Activated CD8-positive, alpha-beta memory T cell treated with anti-CD3 and anti-CD28 coated beads, Interleukin-2, amount 10 ng/mL, durations not matched to agents 7 days and 5 days (primary cell): ENCODE measurements at regions not wholly inside any gene's neighbourhood (a gene's known extent, or its start where the extent isn't known, plus 50 kb on each side); places are given as distances from the start of the nearest gene placed in this dataset.
"Not testable (repeated sequence)": the region's sequence is repeated elsewhere in the genome, so short reads cannot be mapped to it uniquely, and the experiment has no call there.

Source experiments
- ATAC-seq: fragments of 150-1000 bp; cut with Tn5 transposase; one replicate; pipeline ENCODE4 v1.10.0; 2021; ENCODE audit warnings: moderate library complexity
- CTCF ChIA-PET: fragments of 350-600 bp; sonication (Branson Sonifier 250); formaldehyde crosslinking; loops from one replicate; lab custom pipeline; 2021; ENCODE audit warnings: antibody characterized with exemption; lab: Charles Lee
- DNase-seq: peaks from one replicate; pipeline ENCODE4 v3.0.0-alpha.2; 2020
- H3K27ac Mint-ChIP-seq: one replicate; pipeline ENCODE4 v1.8.0; 2021; ENCODE audit warnings: mild to moderate bottlenecking, mixed read lengths
- H3K27me3 Mint-ChIP-seq: one replicate; pipeline ENCODE4 v1.8.0; 2021; ENCODE audit warnings: mixed read lengths
- H3K36me3 Mint-ChIP-seq: one replicate; pipeline ENCODE4 v1.8.0; 2021; ENCODE audit warnings: mild to moderate bottlenecking, mixed read lengths
- H3K4me1 Mint-ChIP-seq: one replicate; pipeline ENCODE4 v1.8.0; 2021; ENCODE audit warnings: mixed read lengths
- H3K4me3 Mint-ChIP-seq: one replicate; pipeline ENCODE4 v1.8.0; 2021; ENCODE audit warnings: mild to moderate bottlenecking, moderate library complexity, mixed read lengths
- H3K9me3 Mint-ChIP-seq: one replicate; pipeline ENCODE4 v1.8.0; 2022; ENCODE audit warnings: low read depth, mixed read lengths

GRCh38 chr15:39511000-39511915, 69.6 kb upstream of the THBS1 start:
- Mint-ChIP-seq H3K4me1 (no peaks in the 10 kb centered on the region), H3K27ac (no peak overlapping the region), H3K27me3 (peaks cover 47% of the 10 kb centered on the region), H3K4me3 (no peak overlapping the region), H3K9me3 (peaks cover 3% of the 10 kb centered on the region), H3K36me3 (peaks cover 2% of the 10 kb centered on the region)
- CTCF ChIA-PET: no interaction called here
- ATAC-seq (no peak), DNase-seq (no peak)

- Mint-ChIP-seq H3K36me3 (peaks cover 2% of the 10 kb centered on the region), H3K4me1 (no peaks in the 10 kb centered on the region), H3K27me3 (peaks cover 50% of the 10 kb centered on the region), H3K4me3 (no peak overlapping the region), H3K27ac (no peak overlapping the region), H3K9me3 (peaks cover 3% of the 10 kb centered on the region)
- ATAC-seq (no peak), DNase-seq (no peak)
- CTCF ChIA-PET: no interaction called here
These were observed 69.0 kb upstream of the THBS1 start for GRCh38 chr15:39511916-39512260.

- Mint-ChIP-seq H3K4me1 (no peaks in the 10 kb centered on the region), H3K9me3 (peaks cover 3% of the 10 kb centered on the region), H3K27me3 (peaks cover 54% of the 10 kb centered on the region), H3K27ac (no peak overlapping the region), H3K4me3 (no peak overlapping the region), H3K36me3 (peaks cover 3% of the 10 kb centered on the region)
- ATAC-seq: no peak
- CTCF ChIA-PET: interaction anchor here (1.0 kb wide), 1 partner anchor 67 kb away, joined by 3 read pairs; no protein-coding TSS in a partner anchor
- no peak for DNase-seq
These were observed 68.2 kb upstream of the THBS1 start for GRCh38 chr15:39512643-39513042.

GRCh38 chr15:39513936-39514335, 66.9 kb upstream of the THBS1 start:
- no peak overlapping the region for H3K27ac Mint-ChIP-seq
- CTCF ChIA-PET: interaction anchor here (0.7 kb wide), 1 partner anchor 12 kb away, joined by 3 read pairs; no protein-coding TSS in a partner anchor
- no peak overlapping the region for H3K4me3 Mint-ChIP-seq
- ATAC-seq (no peak), DNase-seq (no peak)
- H3K27me3 Mint-ChIP-seq: peaks cover 65% of the 10 kb centered on the region
- peaks cover 3% of the 10 kb centered on the region for H3K9me3 Mint-ChIP-seq
- no peaks in the 10 kb centered on the region for H3K4me1 Mint-ChIP-seq
- H3K36me3 Mint-ChIP-seq: peaks cover 3% of the 10 kb centered on the region

GRCh38 chr15:39514933-39515332, 65.9 kb upstream of the THBS1 start:
- H3K9me3 Mint-ChIP-seq: peaks cover 3% of the 10 kb centered on the region
- H3K4me1 Mint-ChIP-seq: no peaks in the 10 kb centered on the region
- H3K36me3 Mint-ChIP-seq: peaks cover 3% of the 10 kb centered on the region
- ATAC-seq: no peak
- DNase-seq: no peak
- no peak overlapping the region for H3K4me3 Mint-ChIP-seq
- CTCF ChIA-PET: no interaction called here
- peaks cover 68% of the 10 kb centered on the region for H3K27me3 Mint-ChIP-seq
- H3K27ac Mint-ChIP-seq: no peak overlapping the region

GRCh38 chr15:39515765-39516164, 65.1 kb upstream of the THBS1 start:
- H3K27ac Mint-ChIP-seq: no peak overlapping the region
- DNase-seq (no peak), ATAC-seq (no peak)
- no peak overlapping the region for H3K4me3 Mint-ChIP-seq
- CTCF ChIA-PET: no interaction called here
- H3K9me3 Mint-ChIP-seq: peaks cover 3% of the 10 kb centered on the region
- H3K27me3 Mint-ChIP-seq: peaks cover 66% of the 10 kb centered on the region
- H3K36me3 Mint-ChIP-seq: peaks cover 3% of the 10 kb centered on the region
- H3K4me1 Mint-ChIP-seq: no peaks in the 10 kb centered on the region

GRCh38 chr15:39517122-39517855, 63.6 kb upstream of the THBS1 start:
- DNase-seq (no peak), ATAC-seq (no peak)
- Mint-ChIP-seq H3K27ac (no peak overlapping the region), H3K27me3 (peaks cover 59% of the 10 kb centered on the region), H3K9me3 (peaks cover 3% of the 10 kb centered on the region), H3K4me3 (no peak overlapping the region), H3K36me3 (peaks cover 3% of the 10 kb centered on the region), H3K4me1 (no peaks in the 10 kb centered on the region)
- CTCF ChIA-PET: no interaction called here

GRCh38 chr15:39523968-39524367, 56.9 kb upstream of the THBS1 start:
- H3K4me1 Mint-ChIP-seq, CTCF ChIA-PET, H3K4me3 Mint-ChIP-seq, DNase-seq, H3K27ac Mint-ChIP-seq, H3K36me3 Mint-ChIP-seq, ATAC-seq, H3K9me3 Mint-ChIP-seq: not testable (repeated sequence)
- H3K27me3 Mint-ChIP-seq: peaks cover 41% of the 10 kb centered on the region

GRCh38 chr15:39529457-39529856, 51.4 kb upstream of the THBS1 start:
- no peak for ATAC-seq
- CTCF ChIA-PET: no interaction called here
- no peak overlapping the region for H3K27ac Mint-ChIP-seq
- no peak for DNase-seq
- no peaks in the 10 kb centered on the region for H3K36me3 Mint-ChIP-seq
- H3K4me1 Mint-ChIP-seq: no peaks in the 10 kb centered on the region
- no peak overlapping the region for H3K4me3 Mint-ChIP-seq
- H3K9me3 Mint-ChIP-seq: no peaks in the 10 kb centered on the region
- H3K27me3 Mint-ChIP-seq: peaks cover 42% of the 10 kb centered on the region

GRCh38 chr15:39530480-39531342, 50.2 kb upstream of the THBS1 start:
- Mint-ChIP-seq H3K27me3 (peaks cover 37% of the 10 kb centered on the region), H3K4me1 (no peaks in the 10 kb centered on the region), H3K36me3 (no peaks in the 10 kb centered on the region), H3K27ac (no peak overlapping the region), H3K9me3 (no peaks in the 10 kb centered on the region), H3K4me3 (no peak overlapping the region)
- CTCF ChIA-PET: no interaction called here
- DNase-seq (no peak), ATAC-seq (no peak)
